Stimulated activated CD8-positive, alpha-beta memory T cell treated with anti-CD3 and anti-CD28 coated beads, Interleukin-2, amount 100 ng/mL, for 48 hours (primary cell): ENCODE measurements at regions not wholly inside any gene's neighbourhood (a gene's known extent, or its start where the extent isn't known, plus 50 kb on each side); places are given as distances from the start of the nearest gene placed in this dataset.
A peak's percentile ranks its signal among the peaks of the same experiment; 100 is the strongest.
"Not testable (repeated sequence)": the region's sequence is repeated elsewhere in the genome, so short reads cannot be mapped to it uniquely, and the experiment has no call there.

Experiments used
- DNase-seq, 2 donors: peaks; one replicate each; pipeline ENCODE4 v3.0.0-alpha.2; 2020; ENCODE audit warnings: low read depth in 2 of 2

DNA sequence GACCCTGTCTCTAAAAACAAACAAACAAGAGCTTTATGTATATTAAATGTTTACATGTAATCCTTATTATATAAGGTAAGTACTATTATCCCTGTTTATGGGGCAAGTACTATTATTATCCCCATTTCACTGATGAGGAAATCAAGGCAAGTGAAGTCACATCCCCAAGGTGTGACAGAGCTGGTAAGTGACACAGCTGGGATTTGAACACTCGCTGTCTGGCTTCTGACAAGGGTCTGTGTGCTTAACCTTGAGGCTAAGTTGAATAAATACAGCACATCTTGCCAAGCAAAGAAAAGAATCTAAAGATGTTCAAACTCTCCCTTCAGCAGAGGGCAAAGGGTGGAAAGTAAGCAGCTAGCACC is 167.9 kb upstream of the IRF2BP2 start:
- no peak for DNase-seq

- DNase-seq = no peak
Observed at GRCh38 chr1:234776876-234777855, 167.2 kb upstream of the IRF2BP2 start.

DNA sequence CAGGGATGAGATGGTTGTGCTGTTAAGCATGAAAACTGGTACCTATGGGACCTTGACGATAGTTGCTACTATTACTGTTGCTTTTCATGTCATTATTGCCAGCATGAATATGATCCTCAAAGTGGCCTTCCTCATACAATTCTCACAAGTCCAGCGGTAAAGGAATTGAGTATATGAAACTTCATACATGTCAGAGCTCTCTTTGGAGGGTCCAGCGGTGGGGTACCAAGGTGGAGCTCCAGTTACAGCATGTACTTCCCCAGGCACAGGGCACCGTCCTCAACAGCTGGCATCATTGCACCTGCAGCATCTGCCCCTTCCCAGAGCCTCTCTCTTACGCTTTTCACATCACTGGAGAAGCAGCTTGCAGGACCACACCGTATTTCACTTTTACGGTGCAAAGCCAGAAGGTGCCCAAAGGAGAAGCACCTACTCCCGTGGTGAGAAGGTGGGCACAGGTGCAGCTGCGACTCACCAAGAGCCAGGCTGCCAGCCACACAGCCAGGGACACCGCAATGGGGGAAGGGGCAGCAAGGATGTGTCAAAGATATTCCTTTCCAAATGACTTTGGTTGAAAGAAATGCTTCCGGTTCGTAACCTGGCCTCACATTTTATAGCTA is 166.4 kb upstream of the IRF2BP2 start:
- DNase-seq = no peak

DNA sequence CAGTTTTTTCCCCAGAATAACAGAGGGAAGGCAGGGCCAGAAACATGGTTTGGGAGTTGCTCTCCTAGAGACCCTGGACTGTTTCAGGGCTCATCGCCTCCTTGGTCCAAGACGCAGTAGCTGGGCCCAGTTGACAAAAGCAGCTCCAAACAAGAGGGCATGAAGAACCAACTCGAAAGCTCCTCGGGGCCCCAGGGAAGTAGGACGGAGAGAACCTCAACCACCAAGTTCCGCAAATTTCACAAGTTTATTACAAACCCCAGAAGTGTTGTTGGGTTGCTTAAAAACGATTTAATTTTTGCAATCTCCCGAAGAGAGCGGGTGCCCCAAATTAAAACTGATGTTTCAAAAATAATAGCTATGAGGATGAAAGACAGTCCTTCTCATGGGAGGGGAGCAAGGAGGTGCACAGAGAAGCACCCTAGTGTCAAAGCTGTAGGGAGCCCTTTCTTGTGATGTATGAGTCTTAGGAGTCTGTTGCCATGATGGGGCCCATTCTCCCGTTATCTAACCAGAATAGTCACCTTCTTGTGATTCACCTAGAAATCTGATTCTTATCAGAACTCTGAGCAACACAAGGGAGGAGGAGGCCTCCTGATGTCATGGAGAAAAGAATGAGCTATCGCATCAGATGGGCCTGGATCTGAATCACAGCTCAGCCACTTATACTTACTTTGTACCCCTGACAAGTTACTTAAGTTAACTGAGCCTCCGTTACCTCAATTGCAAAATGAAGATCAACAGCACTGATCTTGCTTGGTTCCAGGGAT is 165.7 kb upstream of the IRF2BP2 start:
- no peak for DNase-seq

- DNase-seq = no peak
Observed at GRCh38 chr1:234774971-234775370, 165.0 kb upstream of the IRF2BP2 start.

- no peak for DNase-seq
Observed at GRCh38 chr1:234773936-234774677, 164.1 kb upstream of the IRF2BP2 start.

GRCh38 chr1:234772345-234773147 is 162.6 kb upstream of the IRF2BP2 start:
- DNase-seq = peak; percentile 77 to 81

GRCh38 chr1:234771642-234772344 is 161.8 kb upstream of the IRF2BP2 start:
- no peak for DNase-seq

GRCh38 chr1:234770924-234771540 is 161.1 kb upstream of the IRF2BP2 start:
- DNase-seq = no peak

- no peak for DNase-seq
Observed at GRCh38 chr1:234769986-234770795, 160.2 kb upstream of the IRF2BP2 start.

- no peak for DNase-seq
Observed at GRCh38 chr1:234769284-234769985, 159.5 kb upstream of the IRF2BP2 start.

DNA sequence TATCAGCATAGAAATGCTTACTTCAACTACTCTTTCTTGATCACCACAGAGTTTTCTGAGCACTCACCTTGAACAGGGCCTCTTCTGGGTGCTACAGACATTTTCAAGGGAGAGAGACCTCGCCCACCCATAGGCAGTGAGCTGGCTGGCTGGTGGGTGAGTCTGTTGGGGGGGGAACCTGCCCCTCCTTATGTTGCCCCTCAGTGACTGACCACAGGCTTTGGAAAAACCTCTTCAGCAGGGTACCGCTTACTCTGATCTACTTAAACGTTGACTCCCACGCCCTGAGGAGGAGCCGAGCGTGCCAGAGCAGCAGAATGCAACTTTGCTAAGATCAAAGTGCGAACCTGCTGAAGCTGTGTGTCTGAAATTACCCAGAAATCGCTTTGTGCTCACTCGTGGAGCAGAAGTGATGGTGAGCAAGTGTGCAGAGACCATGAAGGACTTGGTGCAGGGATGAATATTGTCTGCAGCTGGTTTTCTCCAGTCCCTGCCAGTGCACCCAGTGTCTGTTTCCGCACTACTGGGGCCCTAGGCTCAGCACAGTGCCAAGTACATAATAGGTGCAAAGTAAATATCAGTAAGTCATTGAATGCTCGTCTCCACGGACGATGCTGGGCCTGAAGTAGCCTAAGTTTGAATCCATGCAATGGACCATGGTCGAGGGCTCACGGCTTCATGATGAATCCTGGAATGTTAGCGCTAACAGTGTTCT is 158.7 kb upstream of the IRF2BP2 start:
- DNase-seq = peak; percentile 39 to 44

DNA sequence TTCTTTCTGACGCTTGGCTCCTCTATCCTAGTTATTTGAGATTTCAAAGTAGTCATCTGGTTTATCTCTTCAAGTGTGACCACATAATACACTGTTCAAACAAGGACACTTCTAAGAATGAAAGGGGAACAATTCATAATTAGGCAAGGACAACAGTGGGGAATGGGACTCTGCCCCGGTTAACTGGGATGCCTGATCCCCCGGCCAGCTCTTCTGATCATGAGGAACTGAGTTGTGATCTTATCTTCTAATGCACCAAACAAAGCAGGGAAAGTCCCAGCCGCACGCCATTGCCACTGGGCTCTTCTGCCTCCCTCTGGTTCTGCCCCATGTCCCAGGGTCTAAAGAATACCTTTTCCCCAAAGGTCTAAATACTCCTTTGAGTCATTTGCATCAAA is 158.2 kb upstream of the IRF2BP2 start:
- no peak for DNase-seq

DNA sequence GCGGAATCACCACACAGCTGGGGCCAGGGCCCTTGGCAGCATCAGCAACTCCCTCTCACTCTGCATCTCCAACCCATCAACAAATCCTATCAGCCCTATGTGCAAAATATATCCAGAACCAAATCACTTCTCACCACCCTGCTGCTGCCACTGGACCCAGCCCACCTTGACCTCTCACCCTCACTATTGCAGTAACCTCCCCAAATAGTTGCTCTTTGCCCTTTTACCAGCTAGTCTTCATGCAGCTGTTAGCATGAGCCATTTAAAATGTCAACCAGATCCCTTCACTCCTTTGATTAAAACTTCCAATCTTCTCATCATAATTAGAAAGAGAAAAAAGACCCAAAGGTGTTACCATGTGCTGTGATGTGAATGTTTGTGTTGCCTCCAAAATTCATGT is 155.7 kb upstream of the IRF2BP2 start:
- DNase-seq = no peak

DNA sequence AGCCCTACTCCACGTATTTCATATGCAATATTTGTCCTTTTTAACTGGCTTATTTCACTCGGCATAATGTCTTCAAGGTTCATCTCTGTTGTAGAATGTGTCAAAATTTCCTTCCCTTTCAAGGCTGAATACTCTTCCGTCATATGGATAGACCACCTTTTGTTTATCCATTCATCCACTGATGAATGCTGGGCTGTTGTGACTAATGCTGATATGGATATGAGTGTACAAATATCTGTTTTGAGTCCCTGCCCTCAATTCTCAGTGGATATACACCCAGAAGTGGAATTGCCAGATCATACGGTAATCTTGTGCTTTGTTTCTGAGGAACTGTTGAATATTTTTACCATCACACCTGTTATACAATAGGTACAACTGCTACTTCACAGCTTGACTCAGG is 155.2 kb upstream of the IRF2BP2 start:
- no peak for DNase-seq

DNA sequence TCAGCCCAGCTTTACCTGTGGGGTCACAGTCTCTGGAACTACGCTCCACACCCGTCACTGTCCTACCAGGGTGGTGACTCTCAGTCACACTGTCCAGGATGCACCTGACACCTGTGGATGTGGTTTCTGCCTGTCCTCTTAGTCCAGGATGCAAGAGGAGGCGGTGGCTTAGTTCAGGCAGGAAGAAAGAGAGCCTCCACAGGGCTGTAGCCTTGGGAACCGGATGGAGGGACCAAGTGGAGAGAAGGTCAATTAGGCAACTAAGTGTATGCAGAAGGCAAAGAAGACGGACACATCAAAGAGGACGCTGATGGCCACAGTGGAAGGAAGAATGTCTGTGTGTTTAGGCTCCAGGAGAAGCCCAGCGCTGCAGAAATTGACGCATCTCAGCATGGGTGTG is 153.9 kb upstream of the IRF2BP2 start:
- no peak for DNase-seq

GRCh38 chr1:234763367-234763766 is 153.4 kb upstream of the IRF2BP2 start:
- no peak for DNase-seq

GRCh38 chr1:234762127-234762526 is 152.1 kb upstream of the IRF2BP2 start:
- not testable (repeated sequence) for DNase-seq
